GM12878 (cell line): ENCODE measurements at regions not wholly inside any gene's neighbourhood (a gene's known extent, or its start where the extent isn't known, plus 50 kb on each side); places are given as distances from the start of the nearest gene placed in this dataset.

Experiments used
- ASH2L ChIP-seq: fragments of 300-600, 200-600 bp; sonication (generic); IDR thresholded peaks from 2 replicates; pipeline ENCODE4 v1.6.1; 2017; ENCODE audit warnings: low read depth, mild to moderate bottlenecking, borderline replicate concordance
- CBX3 ChIP-seq: fragments of 200-600 bp; sonication (generic); IDR thresholded peaks from 2 replicates; pipeline ENCODE4 v1.6.1; 2016; ENCODE audit warnings: low read depth, borderline replicate concordance
- CEBPB ChIP-seq, 2 experiments: fragments of 150-350 bp in 1 of 2; IDR thresholded peaks; 2 replicates each; pipeline ENCODE4 v1.6.1; 2012 to 2014; ENCODE audit warnings: low read depth in 2 of 2, low read length in 2 of 2, borderline replicate concordance in 1 of 2, inconsistent platforms in 1 of 2
- CEBPZ ChIP-seq: fragments of 150-350 bp; IDR thresholded peaks from 2 replicates; pipeline ENCODE4 v1.6.1; 2016; ENCODE audit warnings: low read depth, low read length
- CTCF ChIP-seq, 3 experiments: IDR thresholded peaks in 2 of 3; conservative IDR thresholded peaks in 1 of 3; 2 replicates each; pipeline ENCODE4 v1.5.1; 2011; ENCODE audit warnings: low read depth in 3 of 3, low read length in 3 of 3, mild to moderate bottlenecking in 3 of 3, control low read depth in 2 of 3, moderate library complexity in 2 of 3, inconsistent platforms in 1 of 3, mixed read lengths in 1 of 3; ENCODE audit not compliant: control insufficient read depth in 2 of 3, insufficient read depth in 1 of 3; ENCODE audit errors: extremely low read depth in 1 of 3
- EP300 ChIP-seq, 2 experiments: fragments of 150-350 bp in 1 of 2; IDR thresholded peaks; 2 replicates each; pipeline ENCODE4 v1.6.1; 2011 to 2012; ENCODE audit warnings: low read depth in 2 of 2, low read length in 2 of 2, borderline replicate concordance in 1 of 2, improper control_type of control experiment in 1 of 2, inconsistent platforms in 1 of 2; ENCODE audit not compliant: control insufficient read depth in 1 of 2
- EZH2 ChIP-seq: IDR thresholded peaks from 2 replicates; pipeline ENCODE4 v1.6.1; 2012; ENCODE audit warnings: low read depth, mild to moderate bottlenecking, control low read depth, inconsistent platforms, low read length, borderline replicate concordance; ENCODE audit not compliant: control insufficient read depth
- GATAD2B ChIP-seq: fragments of 450-650 bp; conservative IDR thresholded peaks from 2 replicates; pipeline ENCODE4 v1.6.1; 2017; ENCODE audit warnings: low read depth, mild to moderate bottlenecking, moderate library complexity
- POLR2A ChIP-seq: IDR thresholded peaks from 2 replicates; pipeline ENCODE4 v1.6.1; 2011; ENCODE audit warnings: low read depth, mild to moderate bottlenecking, low read length
- SIN3A ChIP-seq: IDR thresholded peaks from 2 replicates; pipeline ENCODE4 v1.6.1; 2012; ENCODE audit warnings: low read depth, low read length, improper control_type of control experiment
- SP1 ChIP-seq: IDR thresholded peaks from one replicate; pipeline ENCODE4 v1.6.1; 2011; ENCODE audit warnings: low read depth, low read length
- TF ChIP-seq, protein P1 (sequence below): IDR thresholded peaks from 2 replicates; pipeline ENCODE4 v1.6.1; 2012; ENCODE audit warnings: mild to moderate bottlenecking, low read depth, low read length
- TF ChIP-seq, protein P2 (sequence below): fragments of 450-650 bp; formaldehyde crosslinking; IDR thresholded peaks from 2 replicates; pipeline ENCODE4 v1.4.0; 2020; ENCODE audit warnings: mild to moderate bottlenecking, moderate library complexity
- TF ChIP-seq, protein P3 (sequence below): fragments of 450-650 bp; formaldehyde crosslinking; IDR thresholded peaks from 2 replicates; pipeline ENCODE4 v1.5.0; 2022; ENCODE audit warnings: mild to moderate bottlenecking, missing genetic modification characterization

GRCh38 chr15:62946940-62947339 lies 95.6 kb upstream of the TPM1 start:
- TF ChIP-seq CTCF (IDR thresholded peaks at IDR 0.05 in 2 of 3, conservative IDR thresholded peaks at IDR 0.05 in 1 of 3; ENCODE audit: control insufficient read depth in 2 of 3, extremely low read depth in 1 of 3, insufficient read depth in 1 of 3, low read depth in 3 of 3, low read length in 3 of 3) = no peak
- TF ChIP-seq ASH2L = no peak
- TF ChIP-seq CBX3 = no peak
- TF ChIP-seq CEBPB (IDR thresholded peaks at IDR 0.05; ENCODE audit: borderline replicate concordance in 1 of 2, low read depth in 2 of 2, low read length in 2 of 2) = no peak
- TF ChIP-seq, protein P1, sequence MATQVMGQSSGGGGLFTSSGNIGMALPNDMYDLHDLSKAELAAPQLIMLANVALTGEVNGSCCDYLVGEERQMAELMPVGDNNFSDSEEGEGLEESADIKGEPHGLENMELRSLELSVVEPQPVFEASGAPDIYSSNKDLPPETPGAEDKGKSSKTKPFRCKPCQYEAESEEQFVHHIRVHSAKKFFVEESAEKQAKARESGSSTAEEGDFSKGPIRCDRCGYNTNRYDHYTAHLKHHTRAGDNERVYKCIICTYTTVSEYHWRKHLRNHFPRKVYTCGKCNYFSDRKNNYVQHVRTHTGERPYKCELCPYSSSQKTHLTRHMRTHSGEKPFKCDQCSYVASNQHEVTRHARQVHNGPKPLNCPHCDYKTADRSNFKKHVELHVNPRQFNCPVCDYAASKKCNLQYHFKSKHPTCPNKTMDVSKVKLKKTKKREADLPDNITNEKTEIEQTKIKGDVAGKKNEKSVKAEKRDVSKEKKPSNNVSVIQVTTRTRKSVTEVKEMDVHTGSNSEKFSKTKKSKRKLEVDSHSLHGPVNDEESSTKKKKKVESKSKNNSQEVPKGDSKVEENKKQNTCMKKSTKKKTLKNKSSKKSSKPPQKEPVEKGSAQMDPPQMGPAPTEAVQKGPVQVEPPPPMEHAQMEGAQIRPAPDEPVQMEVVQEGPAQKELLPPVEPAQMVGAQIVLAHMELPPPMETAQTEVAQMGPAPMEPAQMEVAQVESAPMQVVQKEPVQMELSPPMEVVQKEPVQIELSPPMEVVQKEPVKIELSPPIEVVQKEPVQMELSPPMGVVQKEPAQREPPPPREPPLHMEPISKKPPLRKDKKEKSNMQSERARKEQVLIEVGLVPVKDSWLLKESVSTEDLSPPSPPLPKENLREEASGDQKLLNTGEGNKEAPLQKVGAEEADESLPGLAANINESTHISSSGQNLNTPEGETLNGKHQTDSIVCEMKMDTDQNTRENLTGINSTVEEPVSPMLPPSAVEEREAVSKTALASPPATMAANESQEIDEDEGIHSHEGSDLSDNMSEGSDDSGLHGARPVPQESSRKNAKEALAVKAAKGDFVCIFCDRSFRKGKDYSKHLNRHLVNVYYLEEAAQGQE = no peak
- no peak for TF ChIP-seq SIN3A
- TF ChIP-seq, protein P2, sequence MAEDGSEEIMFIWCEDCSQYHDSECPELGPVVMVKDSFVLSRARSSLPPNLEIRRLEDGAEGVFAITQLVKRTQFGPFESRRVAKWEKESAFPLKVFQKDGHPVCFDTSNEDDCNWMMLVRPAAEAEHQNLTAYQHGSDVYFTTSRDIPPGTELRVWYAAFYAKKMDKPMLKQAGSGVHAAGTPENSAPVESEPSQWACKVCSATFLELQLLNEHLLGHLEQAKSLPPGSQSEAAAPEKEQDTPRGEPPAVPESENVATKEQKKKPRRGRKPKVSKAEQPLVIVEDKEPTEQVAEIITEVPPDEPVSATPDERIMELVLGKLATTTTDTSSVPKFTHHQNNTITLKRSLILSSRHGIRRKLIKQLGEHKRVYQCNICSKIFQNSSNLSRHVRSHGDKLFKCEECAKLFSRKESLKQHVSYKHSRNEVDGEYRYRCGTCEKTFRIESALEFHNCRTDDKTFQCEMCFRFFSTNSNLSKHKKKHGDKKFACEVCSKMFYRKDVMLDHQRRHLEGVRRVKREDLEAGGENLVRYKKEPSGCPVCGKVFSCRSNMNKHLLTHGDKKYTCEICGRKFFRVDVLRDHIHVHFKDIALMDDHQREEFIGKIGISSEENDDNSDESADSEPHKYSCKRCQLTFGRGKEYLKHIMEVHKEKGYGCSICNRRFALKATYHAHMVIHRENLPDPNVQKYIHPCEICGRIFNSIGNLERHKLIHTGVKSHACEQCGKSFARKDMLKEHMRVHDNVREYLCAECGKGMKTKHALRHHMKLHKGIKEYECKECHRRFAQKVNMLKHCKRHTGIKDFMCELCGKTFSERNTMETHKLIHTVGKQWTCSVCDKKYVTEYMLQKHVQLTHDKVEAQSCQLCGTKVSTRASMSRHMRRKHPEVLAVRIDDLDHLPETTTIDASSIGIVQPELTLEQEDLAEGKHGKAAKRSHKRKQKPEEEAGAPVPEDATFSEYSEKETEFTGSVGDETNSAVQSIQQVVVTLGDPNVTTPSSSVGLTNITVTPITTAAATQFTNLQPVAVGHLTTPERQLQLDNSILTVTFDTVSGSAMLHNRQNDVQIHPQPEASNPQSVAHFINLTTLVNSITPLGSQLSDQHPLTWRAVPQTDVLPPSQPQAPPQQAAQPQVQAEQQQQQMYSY = no peak
- TF ChIP-seq CEBPZ = no peak
- TF ChIP-seq, protein P3, sequence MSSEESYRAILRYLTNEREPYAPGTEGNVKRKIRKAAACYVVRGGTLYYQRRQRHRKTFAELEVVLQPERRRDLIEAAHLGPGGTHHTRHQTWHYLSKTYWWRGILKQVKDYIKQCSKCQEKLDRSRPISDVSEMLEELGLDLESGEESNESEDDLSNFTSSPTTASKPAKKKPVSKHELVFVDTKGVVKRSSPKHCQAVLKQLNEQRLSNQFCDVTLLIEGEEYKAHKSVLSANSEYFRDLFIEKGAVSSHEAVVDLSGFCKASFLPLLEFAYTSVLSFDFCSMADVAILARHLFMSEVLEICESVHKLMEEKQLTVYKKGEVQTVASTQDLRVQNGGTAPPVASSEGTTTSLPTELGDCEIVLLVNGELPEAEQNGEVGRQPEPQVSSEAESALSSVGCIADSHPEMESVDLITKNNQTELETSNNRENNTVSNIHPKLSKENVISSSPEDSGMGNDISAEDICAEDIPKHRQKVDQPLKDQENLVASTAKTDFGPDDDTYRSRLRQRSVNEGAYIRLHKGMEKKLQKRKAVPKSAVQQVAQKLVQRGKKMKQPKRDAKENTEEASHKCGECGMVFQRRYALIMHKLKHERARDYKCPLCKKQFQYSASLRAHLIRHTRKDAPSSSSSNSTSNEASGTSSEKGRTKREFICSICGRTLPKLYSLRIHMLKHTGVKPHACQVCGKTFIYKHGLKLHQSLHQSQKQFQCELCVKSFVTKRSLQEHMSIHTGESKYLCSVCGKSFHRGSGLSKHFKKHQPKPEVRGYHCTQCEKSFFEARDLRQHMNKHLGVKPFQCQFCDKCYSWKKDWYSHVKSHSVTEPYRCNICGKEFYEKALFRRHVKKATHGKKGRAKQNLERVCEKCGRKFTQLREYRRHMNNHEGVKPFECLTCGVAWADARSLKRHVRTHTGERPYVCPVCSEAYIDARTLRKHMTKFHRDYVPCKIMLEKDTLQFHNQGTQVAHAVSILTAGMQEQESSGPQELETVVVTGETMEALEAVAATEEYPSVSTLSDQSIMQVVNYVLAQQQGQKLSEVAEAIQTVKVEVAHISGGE = no peak
- no peak for TF ChIP-seq EP300 (IDR thresholded peaks at IDR 0.05; ENCODE audit: borderline replicate concordance in 1 of 2, control insufficient read depth in 1 of 2, low read depth in 2 of 2, low read length in 2 of 2)
- TF ChIP-seq SP1 = no peak
- TF ChIP-seq POLR2A = no peak
- TF ChIP-seq EZH2 = no peak
- TF ChIP-seq GATAD2B = no peak
